Fibroblast of lung (primary cell): ENCODE measurements at regions not wholly inside any gene's neighbourhood (a gene's known extent, or its start where the extent isn't known, plus 50 kb on each side); places are given as distances from the start of the nearest gene placed in this dataset.

Source experiments
- EZH2 ChIP-seq: IDR thresholded peaks from 2 replicates; pipeline ENCODE4 v1.5.1; 2012; ENCODE audit warnings: low read length, control low read depth, mild to moderate bottlenecking; ENCODE audit errors: missing control alignments
- TF ChIP-seq, protein P1 (sequence below), 2 donors: IDR thresholded peaks in 1 of 2; conservative IDR thresholded peaks in 1 of 2; 1 replicate in 1 of 2; 2 replicates in 1 of 2; pipeline ENCODE4 v1.5.1; 2011 to 2012; ENCODE audit warnings: low read length in 2 of 2, control low read depth in 1 of 2, inconsistent platforms in 1 of 2, low read depth in 1 of 2, mild to moderate bottlenecking in 1 of 2

DNA sequence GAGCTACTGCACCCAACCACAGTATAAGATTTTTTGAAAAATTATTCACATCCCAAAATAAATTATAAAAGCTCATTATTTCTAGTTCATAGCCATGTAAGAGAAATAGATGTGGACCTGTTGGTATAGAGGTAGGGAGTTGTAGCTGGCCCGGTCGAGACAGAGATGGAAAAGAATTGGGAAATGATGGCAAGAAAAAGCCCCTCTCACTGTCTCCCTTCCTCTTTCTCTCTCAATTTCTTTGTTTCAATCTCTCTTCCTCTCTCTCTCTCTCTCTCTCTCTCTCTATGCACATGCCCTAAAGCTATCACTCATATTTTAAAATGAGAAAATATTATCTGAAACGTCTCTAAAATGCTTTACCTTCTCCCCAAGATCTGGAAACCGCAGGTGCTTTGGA is 80.7 kb upstream of the CD83 start:
- TF ChIP-seq EZH2, result no peak
- TF ChIP-seq, protein P1, sequence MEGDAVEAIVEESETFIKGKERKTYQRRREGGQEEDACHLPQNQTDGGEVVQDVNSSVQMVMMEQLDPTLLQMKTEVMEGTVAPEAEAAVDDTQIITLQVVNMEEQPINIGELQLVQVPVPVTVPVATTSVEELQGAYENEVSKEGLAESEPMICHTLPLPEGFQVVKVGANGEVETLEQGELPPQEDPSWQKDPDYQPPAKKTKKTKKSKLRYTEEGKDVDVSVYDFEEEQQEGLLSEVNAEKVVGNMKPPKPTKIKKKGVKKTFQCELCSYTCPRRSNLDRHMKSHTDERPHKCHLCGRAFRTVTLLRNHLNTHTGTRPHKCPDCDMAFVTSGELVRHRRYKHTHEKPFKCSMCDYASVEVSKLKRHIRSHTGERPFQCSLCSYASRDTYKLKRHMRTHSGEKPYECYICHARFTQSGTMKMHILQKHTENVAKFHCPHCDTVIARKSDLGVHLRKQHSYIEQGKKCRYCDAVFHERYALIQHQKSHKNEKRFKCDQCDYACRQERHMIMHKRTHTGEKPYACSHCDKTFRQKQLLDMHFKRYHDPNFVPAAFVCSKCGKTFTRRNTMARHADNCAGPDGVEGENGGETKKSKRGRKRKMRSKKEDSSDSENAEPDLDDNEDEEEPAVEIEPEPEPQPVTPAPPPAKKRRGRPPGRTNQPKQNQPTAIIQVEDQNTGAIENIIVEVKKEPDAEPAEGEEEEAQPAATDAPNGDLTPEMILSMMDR (conservative IDR thresholded peaks at IDR 0.05 in 1 of 2, IDR thresholded peaks at IDR 0.05 in 1 of 2; ENCODE audit: low read depth in 1 of 2, low read length in 2 of 2), result no peak
